ENCODE measurements at regions not wholly inside any gene's neighbourhood (a gene's known extent, or its start where the extent isn't known, plus 50 kb on each side); places are given as distances from the start of the nearest gene placed in this dataset.
"Not testable (repeated sequence)": the region's sequence is repeated elsewhere in the genome, so short reads cannot be mapped to it uniquely, and the experiment has no call there.

DNA sequence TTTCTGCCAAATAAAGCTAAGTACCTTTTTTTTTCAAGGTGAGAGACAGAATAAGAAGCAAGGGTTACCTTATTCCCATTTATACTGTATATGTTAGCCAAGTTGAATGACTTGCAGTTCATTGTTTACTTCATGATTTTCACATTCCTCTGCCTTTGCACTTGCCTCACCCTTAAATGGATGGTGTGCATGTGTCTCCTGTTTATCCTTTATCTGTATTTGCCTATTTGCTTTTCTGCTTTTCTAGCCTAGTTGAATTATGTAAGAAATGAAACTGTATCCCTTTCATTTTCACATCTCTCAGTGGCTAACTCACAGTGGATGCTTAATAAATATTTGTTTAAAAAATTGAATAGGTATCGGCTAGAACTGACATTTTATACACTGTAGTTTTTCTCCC, 200.8 kb upstream of the ST8SIA4 start:
- DNase-seq = no peak
- intact Hi-C loops (cut with DNase I) = no loop called here

DNA sequence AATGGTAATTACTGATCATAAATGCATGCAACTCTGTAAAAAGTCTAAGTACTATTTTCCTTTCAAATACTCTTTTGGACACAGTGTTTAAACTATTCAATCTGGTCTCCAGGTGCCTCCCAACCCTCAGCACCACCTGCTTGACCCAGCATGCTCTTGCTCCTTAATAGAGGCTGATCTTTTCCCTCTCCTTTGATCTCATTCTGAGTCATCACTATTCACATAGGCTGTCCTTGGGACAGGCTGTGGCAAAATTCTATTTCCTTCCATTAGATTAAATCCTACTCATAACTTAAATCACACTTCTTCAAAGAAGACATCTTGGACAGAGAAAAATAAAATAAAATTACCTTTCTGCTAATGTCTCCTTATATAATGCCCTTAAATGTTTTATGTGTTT, 199.4 kb upstream of the ST8SIA4 start:
- intact Hi-C loops (cut with DNase I) = no loop called here
- no peak for DNase-seq

DNA sequence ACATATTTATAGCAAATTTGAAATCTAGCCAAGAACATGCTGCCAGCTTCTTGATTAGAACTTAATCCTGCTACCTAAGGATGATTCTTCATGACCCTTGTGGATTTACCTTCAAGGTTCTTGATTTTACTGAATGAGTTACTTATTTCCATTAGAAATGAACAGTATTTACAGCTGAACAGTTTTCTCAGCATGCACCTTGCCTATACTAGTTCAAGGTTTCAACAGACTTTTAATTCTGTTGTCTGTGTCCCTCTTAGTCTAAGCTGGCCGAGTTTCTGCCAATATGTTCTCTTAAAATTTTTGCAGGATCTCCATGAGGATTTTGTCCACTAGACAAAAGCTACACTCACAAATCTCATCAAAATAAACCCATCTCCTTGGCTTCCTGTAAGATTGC, 188.8 kb upstream of the ST8SIA4 start:
- intact Hi-C loops (cut with DNase I) = no loop called here

DNA sequence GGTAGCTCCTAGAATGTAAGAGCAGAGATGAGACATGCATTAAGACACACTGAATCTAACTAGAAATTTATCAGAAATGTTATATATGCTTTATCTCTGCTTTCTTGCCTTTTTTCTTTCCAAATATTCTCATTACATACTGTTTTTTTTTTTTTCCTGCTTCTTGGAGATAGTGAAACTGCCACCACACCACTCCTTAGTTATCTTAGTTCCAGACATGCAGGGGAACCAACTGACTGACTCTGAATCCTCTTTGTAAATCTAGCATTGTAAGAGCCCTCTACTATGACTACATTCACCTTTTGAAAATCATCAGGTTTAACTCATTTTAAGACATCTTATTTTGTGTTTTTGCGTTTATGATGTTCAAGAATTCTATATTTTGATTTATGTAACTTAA, 181.3 kb upstream of the ST8SIA4 start:
- DNase-seq = no peak
- intact Hi-C loops (cut with DNase I) = no loop called here

More for the DNA sequence above, 188.8 kb upstream of the ST8SIA4 start:
- DNase-seq = no peak

DNA sequence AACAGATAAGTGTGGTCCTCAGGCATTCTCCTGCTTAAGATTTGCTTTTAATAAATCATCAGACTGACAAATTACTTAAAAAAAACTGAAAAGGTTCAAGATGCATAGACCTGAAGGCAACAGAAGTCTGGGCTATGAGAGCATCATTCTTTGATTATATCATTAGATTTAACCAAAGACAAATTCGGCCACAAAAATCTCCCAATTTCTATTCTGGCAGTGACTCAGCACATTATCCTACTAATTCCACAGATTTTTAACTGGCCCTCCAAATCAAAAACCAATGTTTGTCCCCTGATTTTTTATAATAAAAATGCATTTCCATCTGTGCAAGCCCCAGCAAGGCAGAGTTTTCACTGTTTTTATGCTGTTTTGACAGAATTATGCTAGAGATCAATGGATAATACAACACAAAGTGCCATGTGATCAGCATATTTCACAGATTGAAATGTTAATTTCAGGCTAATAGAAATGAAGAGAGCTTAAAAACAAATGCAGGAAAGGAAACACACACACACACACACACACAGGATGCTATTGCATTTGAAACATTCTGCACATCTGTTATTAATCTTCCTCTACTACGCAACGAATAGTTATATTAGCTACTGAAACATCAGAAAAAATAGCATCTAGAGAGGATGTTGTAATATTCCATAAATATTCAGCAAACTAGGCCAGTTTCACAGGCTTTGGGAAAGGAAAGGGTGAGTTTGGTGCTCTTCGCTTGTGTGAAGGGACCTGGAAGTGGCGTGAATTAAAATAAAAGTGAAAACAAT, 177.6 kb upstream of the ST8SIA4 start:
- intact Hi-C loops (cut with DNase I) = no loop called here
- no peak for DNase-seq

DNA sequence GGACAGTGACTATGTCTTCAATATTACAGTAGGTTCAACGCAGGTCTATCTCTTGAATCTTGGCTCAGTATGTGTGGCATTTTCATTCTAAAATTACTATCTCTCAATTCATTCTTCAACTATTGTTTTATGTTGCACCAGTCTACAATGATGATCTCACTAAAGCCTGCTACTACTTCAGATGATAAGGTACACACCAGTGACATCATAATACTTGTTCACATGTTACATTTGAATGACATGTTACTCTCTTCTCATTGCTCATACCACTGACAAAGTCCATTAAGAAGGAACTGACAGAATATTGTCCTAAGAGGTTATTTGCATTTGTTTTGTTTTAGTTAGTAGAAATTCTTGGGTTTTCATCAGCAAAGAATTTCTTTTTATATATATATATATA, 165.2 kb upstream of the ST8SIA4 start:
- no peak for DNase-seq
- intact Hi-C loops (cut with DNase I) = no loop called here

DNA sequence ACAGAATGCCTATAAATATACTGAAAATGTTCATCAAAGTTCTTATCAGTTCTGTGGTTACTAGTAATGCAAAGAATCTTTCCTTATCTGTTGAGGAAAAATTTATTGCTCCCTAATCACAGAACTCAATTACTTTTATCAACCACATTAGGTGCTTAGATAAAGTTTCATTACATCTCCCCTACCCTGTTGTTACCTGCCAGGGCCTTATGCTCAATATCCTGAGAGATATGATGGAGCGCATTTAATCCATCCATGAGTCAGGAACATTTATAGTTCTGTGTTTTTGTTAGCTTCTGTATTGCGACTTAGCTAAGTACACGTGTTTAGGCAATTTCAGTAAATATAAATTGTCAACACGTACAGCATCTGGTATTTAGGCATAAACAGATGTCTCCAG, 164.3 kb upstream of the ST8SIA4 start:
- DNase-seq = no peak
- intact Hi-C loops (cut with DNase I) = no loop called here

DNA sequence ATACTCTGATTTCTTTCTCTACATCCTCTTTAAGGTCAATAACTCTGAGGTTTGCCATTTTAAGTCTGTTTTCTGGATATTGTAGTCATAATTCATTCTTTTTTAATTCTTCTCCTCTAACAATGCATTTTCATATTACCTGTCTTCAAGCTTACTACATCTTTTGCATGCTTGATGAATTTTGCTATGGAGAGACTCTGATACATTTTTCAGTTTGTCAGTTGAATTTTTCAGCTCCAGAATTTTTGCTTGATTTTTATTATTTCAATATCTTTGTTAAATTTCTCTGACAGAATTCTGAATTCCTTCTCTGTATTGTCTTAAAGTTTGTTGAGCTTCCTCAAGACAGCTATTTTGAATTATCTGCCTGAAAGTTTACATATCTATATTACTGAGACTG, 159.8 kb upstream of the ST8SIA4 start:
- intact Hi-C loops (cut with DNase I) = no loop called here
- DNase-seq = no peak

DNA sequence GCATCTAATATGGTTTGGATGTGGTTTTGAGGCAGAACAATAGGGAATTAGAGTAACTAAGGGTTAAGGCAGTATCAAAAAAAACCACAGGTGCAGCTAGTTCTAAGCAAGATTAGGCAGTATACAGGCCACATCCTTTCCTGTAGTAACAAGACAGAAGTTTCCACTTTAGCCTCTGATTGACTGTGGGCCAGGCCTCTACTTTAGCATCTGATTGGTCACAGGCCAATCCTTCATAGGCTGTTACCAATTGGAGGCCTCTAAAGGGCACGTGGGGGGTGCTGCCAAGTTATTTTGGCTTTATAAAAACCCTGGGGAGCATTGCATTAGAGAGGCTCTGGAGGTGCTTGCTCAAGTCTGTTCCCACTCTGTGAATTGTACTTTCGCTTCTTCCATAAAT, 144.1 kb upstream of the ST8SIA4 start:
- intact Hi-C loops (cut with DNase I) = no loop called here
- DNase-seq = no peak

DNA sequence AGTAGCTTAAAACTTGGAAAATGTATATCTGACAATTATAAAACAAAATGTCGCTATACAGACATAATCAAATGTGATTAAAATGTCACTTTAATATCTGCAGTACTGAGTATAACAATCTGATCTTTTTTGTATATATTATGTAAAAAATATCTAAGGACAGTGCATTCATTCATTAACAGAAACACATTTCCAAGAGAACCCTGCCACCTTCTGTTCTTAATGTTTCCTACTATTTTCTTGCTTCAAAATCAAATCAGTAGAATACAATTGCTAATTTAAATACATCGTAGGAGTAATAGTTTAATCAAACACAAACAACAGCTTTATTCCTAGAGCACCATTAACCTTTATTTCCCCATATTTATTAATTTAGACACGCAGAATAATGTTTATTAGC, 142.6 kb upstream of the ST8SIA4 start:
- intact Hi-C loops (cut with DNase I) = no loop called here
- no peak for DNase-seq

DNA sequence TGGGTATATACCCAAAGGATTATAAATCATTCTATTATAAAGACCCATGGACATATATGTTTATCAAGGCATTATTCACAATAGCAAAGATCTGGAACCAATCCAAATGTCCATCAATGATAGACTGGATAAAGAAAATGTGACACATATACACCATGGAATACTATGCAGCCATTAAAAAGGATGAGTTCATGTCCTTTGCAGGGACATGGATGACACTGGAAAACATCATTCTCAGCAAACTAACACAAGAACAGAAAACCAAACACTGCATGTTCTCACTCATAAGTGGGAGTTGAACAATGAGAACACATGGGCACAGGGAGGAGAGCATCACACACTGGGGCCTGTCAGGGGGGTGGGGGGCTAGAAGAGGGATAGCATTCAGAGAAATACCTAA, 136.9 kb upstream of the ST8SIA4 start:
- intact Hi-C loops (cut with DNase I) = not testable (repeated sequence)

DNA sequence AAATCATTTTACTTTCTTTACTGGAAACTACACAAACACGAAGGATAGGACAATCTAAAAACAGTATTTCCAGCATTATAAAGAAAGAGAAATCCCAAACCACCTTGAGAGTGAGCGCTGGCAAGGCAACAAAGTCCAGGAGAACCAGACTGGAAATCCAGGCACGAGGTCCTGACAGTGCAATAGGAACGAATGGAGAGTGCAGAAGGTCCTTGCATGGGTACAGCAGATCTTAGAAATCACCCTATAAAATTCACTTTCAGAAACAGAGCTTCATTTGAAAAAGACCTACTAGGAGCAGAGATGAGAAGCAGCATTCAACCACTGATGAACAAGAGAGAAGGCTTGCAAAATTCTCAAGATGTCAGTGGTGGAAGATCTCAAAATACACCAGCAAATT, 133.7 kb upstream of the ST8SIA4 start:
- intact Hi-C loops (cut with DNase I) = no loop called here
- DNase-seq = no peak

More for the DNA sequence above, 136.9 kb upstream of the ST8SIA4 start:
- DNase-seq = not testable (repeated sequence)

DNA sequence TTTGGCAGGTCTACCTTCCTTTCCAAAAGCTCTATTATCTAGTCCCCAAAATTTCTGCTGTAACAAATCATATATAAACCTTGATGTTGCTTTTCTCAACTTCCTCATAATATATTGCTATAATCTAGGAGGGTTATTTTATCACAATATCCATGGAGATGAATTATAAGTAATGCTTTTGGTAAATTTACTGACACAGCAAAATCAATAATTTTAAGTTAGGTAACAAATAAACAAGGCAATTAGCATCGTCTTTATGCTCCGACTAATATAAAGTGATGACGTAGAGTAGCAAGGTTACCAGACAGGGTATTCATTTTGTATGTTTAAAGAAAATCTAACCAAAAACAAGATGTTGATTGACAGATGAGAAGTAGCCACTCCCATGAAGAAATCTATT, 132.3 kb upstream of the ST8SIA4 start:
- no peak for DNase-seq
- intact Hi-C loops (cut with DNase I) = no loop called here

DNA sequence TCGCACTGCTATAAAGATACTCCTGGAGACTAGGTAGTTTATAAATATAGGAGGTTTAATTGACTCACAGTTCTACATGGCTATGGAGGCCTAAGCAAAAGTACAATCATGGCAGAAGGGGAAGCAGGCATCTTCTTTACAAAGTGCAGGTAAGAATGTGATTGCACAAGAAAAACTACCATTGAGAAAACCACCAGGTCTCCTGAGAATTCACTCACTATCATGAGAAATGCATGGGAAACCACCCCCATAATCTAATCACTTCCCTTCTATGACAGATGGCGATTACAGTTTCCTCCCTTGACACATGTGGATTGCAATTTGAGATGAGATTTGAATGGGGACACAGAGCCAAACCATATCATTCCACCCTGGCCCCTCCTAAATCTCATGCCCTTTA, 121.2 kb upstream of the ST8SIA4 start:
- no peak for DNase-seq
- intact Hi-C loops (cut with DNase I) = no loop called here

DNA sequence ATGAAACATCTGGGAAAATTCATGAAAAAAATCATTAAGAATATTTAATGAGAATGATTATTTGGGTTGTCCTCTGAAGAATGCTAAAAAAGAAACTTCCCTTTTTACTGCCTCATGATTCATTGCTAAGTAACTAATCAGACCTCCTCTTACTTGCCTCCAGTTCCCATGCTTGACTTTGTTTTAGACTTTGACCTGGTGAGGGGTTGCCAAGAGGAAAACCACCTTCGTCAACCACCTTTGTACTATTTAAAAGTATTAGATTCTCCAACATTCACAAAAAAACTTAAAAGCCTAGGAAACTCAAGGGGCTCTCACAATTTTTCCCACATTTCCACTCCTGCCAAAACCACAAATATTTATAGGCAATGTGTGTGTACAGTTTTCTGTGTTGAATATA, 115.2 kb upstream of the ST8SIA4 start:
- DNase-seq = no peak
- intact Hi-C loops (cut with DNase I) = no loop called here

DNA sequence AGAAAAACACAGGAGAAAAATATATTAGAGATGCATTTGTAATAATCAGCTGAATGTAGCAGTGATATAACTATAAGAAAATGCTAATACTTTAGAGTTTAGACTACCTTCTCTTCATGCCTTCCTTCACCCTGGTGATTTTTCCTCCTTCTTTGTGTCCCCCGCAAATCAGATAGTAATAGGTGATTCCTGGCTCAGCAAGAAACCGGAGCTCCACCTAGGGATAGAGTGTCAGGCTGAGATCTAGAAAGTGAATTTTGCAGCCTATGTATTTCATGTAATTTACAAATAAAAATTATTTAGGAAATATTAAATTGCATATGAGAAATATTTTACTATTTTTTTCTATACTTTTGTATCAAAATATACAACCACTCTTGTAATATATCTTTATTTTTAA, 109.8 kb upstream of the ST8SIA4 start:
- intact Hi-C loops (cut with DNase I) = no loop called here
- DNase-seq = no peak

DNA sequence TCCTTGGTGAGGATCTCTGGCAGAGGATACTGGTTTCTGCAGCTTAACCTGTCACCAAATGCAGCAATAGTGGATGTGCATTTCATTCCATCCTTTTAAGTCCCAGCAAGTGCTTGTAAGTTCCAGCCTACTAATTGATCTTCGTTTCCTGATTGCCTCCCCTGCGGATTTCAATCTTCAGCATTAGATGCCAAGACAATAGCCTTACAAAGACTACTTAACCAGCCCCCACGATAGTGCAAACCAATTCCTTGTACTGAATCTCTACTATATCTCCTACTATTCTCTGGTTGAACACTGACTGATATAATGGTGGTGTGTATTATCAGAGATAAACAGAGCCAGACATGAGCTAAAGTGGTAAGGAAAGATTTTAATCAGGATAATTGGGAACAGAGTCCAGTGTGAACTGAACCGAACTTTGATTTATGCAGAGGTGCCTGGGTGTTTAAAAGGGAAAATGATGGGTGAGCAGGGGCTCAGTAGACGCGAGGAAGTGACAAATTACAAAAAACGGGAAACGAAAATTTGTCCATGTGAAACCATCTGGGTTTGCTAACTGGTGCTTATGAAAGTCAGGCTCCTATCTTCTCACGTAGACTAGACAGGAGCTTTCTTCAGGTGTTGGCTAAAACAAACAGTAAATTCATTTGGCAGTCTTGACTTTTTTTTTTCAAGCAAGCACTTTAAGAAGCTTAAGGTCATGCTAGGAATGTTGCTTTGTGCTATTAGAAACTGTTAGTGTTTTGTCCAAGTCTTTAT, 106.9 kb upstream of the ST8SIA4 start:
- intact Hi-C loops (cut with DNase I) = no loop called here
- DNase-seq = no peak

DNA sequence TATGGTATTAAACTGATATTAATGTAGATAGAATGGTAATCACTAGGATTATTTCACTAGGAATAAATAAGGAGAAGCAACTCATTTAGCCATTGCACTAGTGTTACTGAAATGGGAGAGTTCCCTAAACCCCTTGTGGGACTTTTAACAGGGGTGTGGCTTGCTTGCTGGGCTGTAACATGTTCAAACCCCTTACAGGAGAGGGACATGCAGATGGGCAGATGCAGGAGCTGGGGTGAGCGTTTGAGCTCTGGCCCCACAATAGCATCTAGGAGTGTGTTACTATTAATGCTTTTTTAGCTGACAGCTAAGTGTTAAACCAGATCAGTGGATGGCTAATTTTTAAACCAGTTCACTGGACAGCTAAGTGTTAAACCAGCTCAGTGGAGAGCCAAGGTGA, 89.3 kb upstream of the ST8SIA4 start:
- no peak for DNase-seq
- intact Hi-C loops (cut with DNase I) = no loop called here

DNA sequence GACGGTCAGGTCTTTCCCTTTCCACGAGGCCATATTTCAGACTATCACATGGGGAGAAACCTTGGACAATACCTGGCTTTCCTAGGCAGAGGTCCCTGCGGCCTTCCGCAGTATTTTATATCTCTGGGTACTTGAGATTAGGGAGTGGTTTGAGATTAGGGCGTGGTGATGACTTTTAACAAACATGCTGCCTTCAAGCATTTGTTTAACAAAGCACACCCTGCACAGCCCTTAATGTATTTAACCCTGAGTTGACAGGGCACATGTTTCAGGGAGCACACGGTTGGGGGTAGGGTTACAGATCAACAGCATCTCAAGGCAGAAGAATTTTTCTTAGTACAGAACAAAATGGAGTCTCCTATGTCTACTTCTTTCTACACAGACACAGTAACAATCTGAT, 80.5 kb upstream of the ST8SIA4 start:
- intact Hi-C loops (cut with DNase I); DNase-seq: not testable (repeated sequence)

DNA sequence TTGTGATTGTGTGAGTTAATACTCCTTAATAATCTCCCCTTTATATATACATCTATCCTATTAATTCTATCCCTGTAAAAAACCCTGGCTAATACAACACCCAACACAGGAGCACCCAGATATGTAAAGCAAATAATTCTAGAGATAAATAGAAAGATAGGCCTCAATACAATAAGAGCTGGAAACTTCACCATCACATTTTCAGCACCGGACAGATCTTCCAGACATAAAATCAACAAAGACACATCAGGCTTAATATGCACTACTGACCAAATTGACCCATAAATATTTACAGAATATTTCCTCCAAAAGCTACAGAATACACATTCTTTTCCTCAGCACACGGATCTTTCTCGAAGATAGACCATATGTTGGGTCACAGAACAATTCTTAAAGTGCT, 71.0 kb upstream of the ST8SIA4 start:
- intact Hi-C loops (cut with DNase I) = no loop called here
- DNase-seq = no peak

DNA sequence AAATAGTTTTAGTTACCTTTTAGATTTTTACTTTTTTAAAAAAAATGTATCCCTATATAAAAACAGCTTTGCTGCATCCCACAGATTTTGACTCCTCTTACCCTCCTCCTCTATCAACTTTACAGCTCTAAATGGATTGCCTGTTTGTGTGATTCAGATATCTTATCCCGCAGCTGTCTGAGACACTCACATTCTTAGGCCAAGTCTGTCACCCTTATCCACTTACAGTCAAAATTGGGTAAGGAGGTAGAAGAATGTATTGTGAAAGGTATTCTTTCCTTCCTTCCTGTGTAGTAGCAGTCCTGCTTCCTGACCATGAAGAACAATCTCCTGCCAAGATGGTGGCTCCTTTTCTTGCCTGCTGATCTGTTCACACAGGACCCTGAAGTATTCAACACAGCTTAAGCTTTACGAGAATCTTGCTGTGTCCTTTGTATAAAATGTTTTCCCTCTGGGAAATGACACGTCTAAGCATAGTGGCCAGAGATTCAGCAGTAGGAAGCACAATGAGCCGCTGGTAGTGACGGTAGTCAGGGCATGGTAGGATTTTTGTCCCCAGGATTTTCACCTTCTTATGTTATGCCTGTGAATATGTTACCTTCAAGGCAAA, 67.7 kb upstream of the ST8SIA4 start:
- intact Hi-C loops (cut with DNase I) = no loop called here

DNA sequence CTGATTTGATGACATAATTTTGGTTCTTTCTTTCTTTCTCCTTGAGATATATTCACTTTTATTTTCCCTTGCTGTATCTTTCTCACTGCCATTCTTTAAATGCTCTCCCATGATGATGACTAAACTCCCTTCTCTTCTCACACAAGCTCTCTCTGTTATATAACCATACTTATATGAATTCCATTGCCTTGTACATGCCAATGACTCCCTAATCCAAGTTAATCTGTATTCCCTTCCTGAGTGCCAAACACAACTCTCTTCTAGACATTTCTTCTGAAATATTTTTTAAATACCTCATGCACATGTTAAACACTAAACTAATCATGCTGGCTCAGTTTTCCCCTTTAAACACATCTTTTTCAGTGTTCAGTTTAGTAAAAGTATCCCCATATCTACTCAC, 62.2 kb upstream of the ST8SIA4 start:
- no peak for DNase-seq
- intact Hi-C loops (cut with DNase I) = no loop called here

More for the DNA sequence above, 67.7 kb upstream of the ST8SIA4 start:
- no peak for DNase-seq
